ENCODE measurements at regions not wholly inside any gene's neighbourhood (a gene's known extent, or its start where the extent isn't known, plus 50 kb on each side); places are given as distances from the start of the nearest gene placed in this dataset.

- TF ChIP-seq, protein P1, sequence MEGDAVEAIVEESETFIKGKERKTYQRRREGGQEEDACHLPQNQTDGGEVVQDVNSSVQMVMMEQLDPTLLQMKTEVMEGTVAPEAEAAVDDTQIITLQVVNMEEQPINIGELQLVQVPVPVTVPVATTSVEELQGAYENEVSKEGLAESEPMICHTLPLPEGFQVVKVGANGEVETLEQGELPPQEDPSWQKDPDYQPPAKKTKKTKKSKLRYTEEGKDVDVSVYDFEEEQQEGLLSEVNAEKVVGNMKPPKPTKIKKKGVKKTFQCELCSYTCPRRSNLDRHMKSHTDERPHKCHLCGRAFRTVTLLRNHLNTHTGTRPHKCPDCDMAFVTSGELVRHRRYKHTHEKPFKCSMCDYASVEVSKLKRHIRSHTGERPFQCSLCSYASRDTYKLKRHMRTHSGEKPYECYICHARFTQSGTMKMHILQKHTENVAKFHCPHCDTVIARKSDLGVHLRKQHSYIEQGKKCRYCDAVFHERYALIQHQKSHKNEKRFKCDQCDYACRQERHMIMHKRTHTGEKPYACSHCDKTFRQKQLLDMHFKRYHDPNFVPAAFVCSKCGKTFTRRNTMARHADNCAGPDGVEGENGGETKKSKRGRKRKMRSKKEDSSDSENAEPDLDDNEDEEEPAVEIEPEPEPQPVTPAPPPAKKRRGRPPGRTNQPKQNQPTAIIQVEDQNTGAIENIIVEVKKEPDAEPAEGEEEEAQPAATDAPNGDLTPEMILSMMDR (IDR thresholded peaks at IDR 0.05), result no peak
- TF ChIP-seq POLR2A (IDR thresholded peaks at IDR 0.05), result no peak
Measured at GRCh38 chr6:82779041-82779440, 286.6 kb downstream of the UBE3D start.
